Aorta (tissue), 5 donors: ENCODE measurements at regions not wholly inside any gene's neighbourhood (a gene's known extent, or its start where the extent isn't known, plus 50 kb on each side); places are given as distances from the start of the nearest gene placed in this dataset.

ENCODE experiments used
- ATAC-seq: fragments of 200-7000 bp; cut with Tn5 transposase; one replicate; pipeline ENCODE4 v1.9.1; 2022; ENCODE audit warnings: moderate library complexity; ENCODE audit not compliant: low FRiP score
- DNase-seq, 2 donors: peaks; one replicate each; pipeline ENCODE4 v3.0.0-alpha.2; 2020
- H3K27ac ChIP-seq, 2 donors: one replicate each; pipeline ENCODE4 v1.5.1; 2013; ENCODE audit warnings: low read length in 2 of 2, mild to moderate bottlenecking in 2 of 2, moderate library complexity in 2 of 2, control low read depth in 1 of 2, inconsistent platforms in 1 of 2, low read depth in 1 of 2
- H3K27me3 ChIP-seq, 2 donors: one replicate each; pipeline ENCODE4 v1.6.1; 2013; ENCODE audit warnings: control low read depth in 1 of 2, low read length in 1 of 2, mild to moderate bottlenecking in 1 of 2, moderate library complexity in 1 of 2; ENCODE audit not compliant: insufficient read depth in 2 of 2, control insufficient read depth in 1 of 2
- H3K36me3 ChIP-seq, 2 donors: one replicate each; pipeline ENCODE4 v1.6.1; 2013; ENCODE audit warnings: control low read depth in 1 of 2, low read length in 1 of 2, mild to moderate bottlenecking in 1 of 2; ENCODE audit not compliant: insufficient read depth in 2 of 2, control insufficient read depth in 1 of 2
- H3K4me1 ChIP-seq, 2 donors: one replicate each; pipeline ENCODE4 v1.6.1; 2013; ENCODE audit warnings: low read length in 2 of 2, control low read depth in 1 of 2, mild to moderate bottlenecking in 1 of 2, moderate library complexity in 1 of 2; ENCODE audit not compliant: insufficient read depth in 2 of 2, control insufficient read depth in 1 of 2
- H3K4me3 ChIP-seq, 2 donors: one replicate each; pipeline ENCODE4 v1.5.1; 2013; ENCODE audit warnings: low read length in 2 of 2, control low read depth in 1 of 2, mild to moderate bottlenecking in 1 of 2
- H3K9me3 ChIP-seq: one replicate; pipeline ENCODE4 v1.6.1; 2013; ENCODE audit warnings: mild to moderate bottlenecking, low read length; ENCODE audit not compliant: control insufficient read depth
- WGBS, 2 donors: extraction: QIAGEN DNeasy Blood & Tissue Kit; methylation state at CpG; one replicate each; pipeline ENCODE4 v1.1.7; 2013; 5-methylcytosine and 5-hydroxymethylcytosine counted together
- intact Hi-C, 2 donors: fragments of 100-400 bp; cut with DNase I; formaldehyde crosslinking; loops; one replicate each; pipeline versions ENCODE4 v1.14.2 to v1.15.0; 2022
- donor health status: healthy with polysubstance abuse.
- donor health status: Bipolar disorder and iron deficiency.
- donor health status: DM: no; HTN: no; CAD: no.
- donor health status: DM: no; HTN: no; CAD: no.
- donor health status: DM: yes; HTN: yes; CAD: no.

DNA sequence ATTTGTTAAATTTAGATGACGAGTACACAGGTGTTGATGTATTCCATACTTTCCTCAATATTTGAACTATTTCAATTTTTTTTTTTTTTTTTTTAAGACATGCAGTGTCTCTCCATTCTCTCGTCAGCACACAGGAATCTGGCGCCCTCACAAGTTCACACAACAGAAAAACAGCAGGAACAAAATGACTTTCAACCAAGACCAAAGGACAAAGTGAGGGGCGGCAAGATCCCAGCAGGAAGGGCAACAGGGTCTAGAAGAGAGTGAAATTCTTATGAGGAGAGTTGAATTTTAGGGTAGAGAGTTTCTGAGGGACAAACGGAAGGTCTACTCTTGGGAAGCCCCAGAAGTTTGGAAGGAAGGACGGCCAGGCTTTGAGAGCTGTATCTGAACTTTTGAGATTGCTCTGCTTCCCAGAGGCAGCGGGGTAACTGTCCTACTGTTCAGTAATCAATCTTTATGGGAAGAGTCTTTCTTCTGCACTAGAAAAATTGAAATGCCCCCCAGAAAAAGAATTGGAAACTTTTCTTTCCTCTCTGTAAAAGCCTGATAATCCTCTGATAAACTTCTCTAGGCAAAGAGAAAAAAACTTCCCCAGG, 760.2 kb downstream of the RAB28 start:
- no peak for DNase-seq
- Histone ChIP-seq H3K36me3 (no peaks in the 10 kb centered on the region), H3K4me1 (no peaks in the 10 kb centered on the region), H3K4me3 (no peak overlapping the region), H3K9me3 (no peaks in the 10 kb centered on the region), H3K27ac (no peak overlapping the region), H3K27me3 (no peaks in the 10 kb centered on the region)
- WGBS, 2 donors = 26 to 29% methylated on average over 7 of the region's 7 CpGs
- intact Hi-C loops = no loop called here
- no peak for ATAC-seq

DNA sequence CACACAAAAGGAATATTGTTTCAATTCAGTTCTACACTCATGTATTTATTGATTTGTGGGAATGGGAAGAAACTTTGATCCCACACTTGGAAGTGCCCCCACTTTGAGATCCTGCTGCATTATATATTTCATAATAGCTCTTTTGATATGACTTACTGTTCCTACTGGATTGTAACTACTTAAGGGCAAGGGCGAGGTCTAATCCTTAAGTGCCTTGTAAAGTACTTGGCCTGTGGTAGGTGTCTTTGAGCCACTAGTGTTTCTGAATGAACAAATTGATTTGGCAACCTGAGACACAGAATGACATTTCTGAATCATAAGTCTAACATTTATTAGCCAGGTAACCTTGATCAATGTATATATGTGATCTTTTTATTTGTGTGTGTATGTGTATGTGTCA, 767.2 kb downstream of the RAB28 start:
- Histone ChIP-seq H3K36me3 (no peaks in the 10 kb centered on the region), H3K9me3 (no peaks in the 10 kb centered on the region), H3K4me3 (no peak overlapping the region), H3K27ac (no peak overlapping the region), H3K4me1 (no peaks in the 10 kb centered on the region), H3K27me3 (no peaks in the 10 kb centered on the region)
- no peak for ATAC-seq
- DNase-seq = no peak
- 94 to 100% methylated on average over 1 of the region's 1 CpG for WGBS, 2 donors
- intact Hi-C loops = no loop called here

DNA sequence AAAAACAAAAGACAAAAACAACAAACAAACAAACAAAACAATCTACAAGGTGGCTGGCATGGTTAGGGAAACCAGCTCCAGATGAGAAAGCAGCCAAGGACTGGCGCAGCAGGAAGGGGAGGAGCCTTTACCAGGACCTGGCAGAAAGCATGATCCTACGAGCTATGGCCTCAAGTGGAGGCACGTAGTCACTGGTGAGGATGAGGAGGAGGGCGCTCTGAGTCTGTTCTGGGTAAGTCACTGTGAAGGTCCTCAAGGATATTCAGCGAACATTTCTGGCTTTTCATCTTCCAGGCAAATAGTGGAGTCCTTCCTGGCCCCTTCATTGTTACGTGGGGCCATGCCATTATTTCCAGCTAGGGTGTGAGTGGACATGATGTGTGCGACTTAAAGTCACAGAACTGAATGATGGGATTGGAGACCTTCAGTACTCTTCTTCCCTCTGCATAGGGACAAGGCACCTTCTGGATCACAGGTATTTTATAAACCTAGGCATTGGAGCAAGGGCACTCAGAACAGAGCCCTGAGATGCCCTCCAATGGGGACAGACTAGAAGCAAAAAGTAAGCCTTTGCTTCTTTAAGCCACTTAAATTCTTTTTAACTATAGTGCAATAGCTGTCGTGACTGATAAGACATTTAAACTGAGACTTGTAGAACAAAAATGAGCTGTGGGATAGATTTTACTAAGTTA, 771.3 kb downstream of the RAB28 start:
- intact Hi-C loops = no loop called here
- no peaks in the 10 kb centered on the region for H3K4me1 ChIP-seq
- no peak for DNase-seq
- no peak for ATAC-seq
- H3K9me3 ChIP-seq = no peaks in the 10 kb centered on the region
- no peak overlapping the region for H3K4me3 ChIP-seq
- 68 to 84% methylated on average over 8 of the region's 8 CpGs for WGBS, 2 donors
- no peaks in the 10 kb centered on the region for H3K27me3 ChIP-seq
- H3K27ac ChIP-seq = no peak overlapping the region
- no peaks in the 10 kb centered on the region for H3K36me3 ChIP-seq

DNA sequence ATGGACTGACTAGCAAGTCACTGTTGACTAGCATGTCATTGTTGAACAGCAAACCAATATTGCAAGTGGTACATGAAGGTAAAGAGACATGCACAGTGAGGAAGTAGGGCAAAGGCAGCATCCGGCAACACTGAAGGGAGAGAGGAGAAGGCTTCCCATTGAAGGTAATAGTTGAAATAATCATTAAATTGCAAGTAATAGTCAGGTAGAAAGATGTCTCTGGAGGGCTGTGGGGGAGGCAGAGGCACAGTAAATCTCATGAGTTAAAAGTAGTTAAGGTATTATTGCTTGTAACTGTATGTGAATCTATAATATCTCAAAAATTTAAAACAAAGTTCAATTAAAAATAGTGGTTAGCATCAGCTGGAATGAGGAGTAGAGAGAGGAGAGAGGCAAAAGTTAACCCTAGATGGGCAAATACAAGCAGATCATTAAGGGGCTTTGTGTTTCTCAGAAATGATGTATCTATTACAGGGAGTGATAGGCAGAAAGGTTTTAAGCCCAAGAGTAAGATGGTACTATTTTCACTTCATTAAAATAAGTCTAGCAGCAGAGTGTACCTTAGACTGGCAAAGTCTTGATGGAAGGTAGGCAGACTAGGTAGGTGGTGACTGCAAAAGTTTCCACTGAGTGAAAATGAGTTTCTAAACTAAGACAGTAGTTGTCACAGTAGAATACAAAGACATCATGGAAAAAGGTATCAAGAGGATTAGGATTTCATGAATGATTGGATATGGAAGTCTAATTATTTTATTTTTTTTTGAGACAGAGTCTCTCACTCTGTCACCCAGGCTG, 776.6 kb downstream of the RAB28 start:
- Histone ChIP-seq H3K4me1 (no peaks in the 10 kb centered on the region), H3K27me3 (peaks cover 0 to 2% of the 10 kb centered on the region in 2 donors), H3K27ac (no peak overlapping the region), H3K36me3 (no peaks in the 10 kb centered on the region), H3K4me3 (no peak overlapping the region), H3K9me3 (peaks cover 4% of the 10 kb centered on the region)
- intact Hi-C loops = no loop called here
- 87% methylated on average over 1 of the region's 1 CpG for WGBS, 2 donors
- ATAC-seq (no peak), DNase-seq (no peak)

DNA sequence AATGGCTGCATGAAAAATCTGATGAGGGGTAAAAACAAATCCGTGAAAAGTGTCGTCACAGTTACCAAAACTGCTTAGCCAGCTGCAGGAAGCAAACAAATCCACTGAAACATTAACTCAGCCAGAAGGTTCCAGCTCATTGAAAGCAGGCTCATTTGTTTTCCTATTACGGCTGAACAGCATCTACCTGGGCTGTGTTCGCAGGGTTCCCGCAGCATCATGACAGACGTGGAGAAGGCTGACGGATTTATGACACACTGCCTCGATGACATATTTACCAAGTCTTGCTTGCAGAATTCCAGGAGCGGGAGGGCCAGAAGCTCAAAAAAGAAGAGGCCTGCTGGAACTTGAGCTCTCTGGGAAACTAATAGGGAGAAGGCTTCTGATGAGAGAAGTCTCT, 781.1 kb downstream of the RAB28 start:
- Histone ChIP-seq H3K4me1 (no peaks in the 10 kb centered on the region), H3K27ac (no peak overlapping the region), H3K36me3 (no peaks in the 10 kb centered on the region), H3K9me3 (peaks cover 4% of the 10 kb centered on the region), H3K27me3 (peaks cover 0 to 2% of the 10 kb centered on the region in 2 donors), H3K4me3 (no peak overlapping the region)
- intact Hi-C loops = no loop called here
- no peak for DNase-seq
- WGBS, 2 donors = 38 to 41% methylated on average over 9 of the region's 9 CpGs
- no peak for ATAC-seq

DNA sequence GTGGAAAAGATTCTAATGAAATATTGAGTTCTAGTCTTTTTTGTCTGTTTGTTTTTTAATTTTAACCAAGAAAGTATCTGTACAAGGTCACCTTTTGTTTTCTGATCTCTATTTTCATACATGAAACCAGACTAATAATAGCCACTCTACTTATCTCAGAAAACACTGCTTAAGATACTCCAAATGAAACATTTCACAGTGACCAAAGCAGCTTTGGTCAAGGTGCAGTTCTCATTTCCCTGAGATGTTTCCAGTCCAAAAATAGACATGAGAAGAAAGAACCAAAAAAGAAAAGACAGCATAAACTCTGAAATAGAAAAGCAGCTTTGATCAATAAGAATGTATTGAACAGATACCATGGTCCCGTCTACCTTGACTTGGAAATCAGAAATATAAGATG, 782.8 kb downstream of the RAB28 start:
- intact Hi-C loops = no loop called here
- H3K4me3 ChIP-seq = no peak overlapping the region
- ATAC-seq (no peak), DNase-seq (no peak)
- H3K4me1 ChIP-seq = no peaks in the 10 kb centered on the region
- H3K27me3 ChIP-seq = peaks cover 0 to 2% of the 10 kb centered on the region in 2 donors
- H3K36me3 ChIP-seq = no peaks in the 10 kb centered on the region
- peaks cover 2% of the 10 kb centered on the region for H3K9me3 ChIP-seq
- WGBS, 2 donors = 62 to 71% methylated on average over 1 of the region's 1 CpG
- H3K27ac ChIP-seq = no peak overlapping the region

DNA sequence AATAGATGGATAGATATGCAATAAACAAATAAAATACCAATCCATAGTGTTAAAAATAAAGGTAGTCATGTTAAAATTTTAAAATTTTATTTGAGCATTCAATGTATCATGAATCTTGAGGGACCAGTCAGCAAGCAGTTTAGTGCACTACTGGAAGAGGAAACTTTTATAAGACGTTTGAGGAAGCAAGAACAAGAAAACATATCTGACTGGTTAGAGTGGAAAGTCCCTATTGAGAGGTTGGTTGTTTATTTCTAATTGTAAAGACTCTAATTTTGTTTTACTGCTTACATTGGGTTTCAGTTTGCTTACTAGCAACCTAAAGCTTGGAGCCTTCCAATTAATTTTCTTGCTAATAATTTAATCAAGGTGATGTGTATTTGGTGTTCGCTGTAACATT, 786.2 kb downstream of the RAB28 start:
- no peak overlapping the region for H3K4me3 ChIP-seq
- intact Hi-C loops = no loop called here
- 75 to 84% methylated on average over 2 of the region's 2 CpGs for WGBS, 2 donors
- H3K36me3 ChIP-seq = no peaks in the 10 kb centered on the region
- DNase-seq (no peak), ATAC-seq (no peak)
- H3K9me3 ChIP-seq = peaks cover under 1% of the 10 kb centered on the region
- H3K27ac ChIP-seq = no peak overlapping the region
- no peaks in the 10 kb centered on the region for H3K4me1 ChIP-seq
- H3K27me3 ChIP-seq = no peaks in the 10 kb centered on the region

DNA sequence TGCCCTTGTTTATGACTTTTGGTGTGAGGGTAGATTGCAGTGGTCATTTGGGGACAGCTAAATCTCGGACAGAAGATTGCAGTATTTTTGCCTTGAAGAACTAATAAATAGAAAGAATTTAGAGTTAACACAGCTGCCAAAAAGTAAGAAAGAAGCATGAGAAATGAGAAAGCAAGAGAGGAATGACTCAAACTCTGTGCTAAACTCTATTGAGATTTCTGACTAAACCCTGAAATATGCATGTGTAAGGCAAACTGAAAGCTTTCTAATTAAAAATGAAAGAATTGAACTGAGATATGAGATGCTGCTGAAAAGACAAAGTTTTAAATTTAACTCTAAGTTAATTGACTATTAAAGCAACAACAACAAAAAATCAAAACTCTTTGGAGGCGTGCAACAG, 791.3 kb downstream of the RAB28 start:
- Histone ChIP-seq H3K4me3 (no peak overlapping the region), H3K27me3 (no peaks in the 10 kb centered on the region), H3K9me3 (no peaks in the 10 kb centered on the region), H3K27ac (no peak overlapping the region), H3K36me3 (no peaks in the 10 kb centered on the region), H3K4me1 (no peaks in the 10 kb centered on the region)
- 36 to 44% methylated on average over 2 of the region's 2 CpGs for WGBS, 2 donors
- intact Hi-C loops = no loop called here
- ATAC-seq (no peak), DNase-seq (no peak)

DNA sequence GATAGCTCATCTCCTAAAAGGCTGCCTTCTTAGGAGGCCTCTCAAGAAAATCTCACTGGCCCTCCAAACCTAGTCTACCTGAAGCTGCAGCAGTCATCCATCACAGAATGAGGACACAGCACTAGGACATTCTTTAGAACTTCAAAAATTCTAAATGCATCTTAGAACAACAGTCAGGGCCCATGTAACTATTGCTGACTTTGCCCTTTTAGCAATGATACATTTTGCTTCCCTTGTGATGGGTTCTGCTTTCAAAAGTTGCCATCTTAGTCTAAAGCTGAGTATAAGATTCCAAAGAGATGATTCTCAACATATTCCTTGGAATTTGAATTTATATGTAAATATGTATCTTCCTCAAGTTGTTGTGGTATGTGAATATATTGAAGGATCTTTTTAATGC, 793.0 kb downstream of the RAB28 start:
- no peak for ATAC-seq
- Histone ChIP-seq H3K27me3 (no peaks in the 10 kb centered on the region), H3K9me3 (no peaks in the 10 kb centered on the region), H3K27ac (no peak overlapping the region), H3K4me1 (no peaks in the 10 kb centered on the region), H3K4me3 (no peak overlapping the region), H3K36me3 (no peaks in the 10 kb centered on the region)
- DNase-seq = no peak
- intact Hi-C loops = no loop called here
